COLO668 (cell line): ENCODE measurements at regions not wholly inside any gene's neighbourhood (a gene's known extent, or its start where the extent isn't known, plus 50 kb on each side); places are given as distances from the start of the nearest gene placed in this dataset.

ENCODE experiments used
- DNase-seq: peaks from one replicate; lab custom pipeline; 2025; ENCODE audit not compliant: unreplicated experiment; lab: John Stamatoyannopoulos, UW

DNA sequence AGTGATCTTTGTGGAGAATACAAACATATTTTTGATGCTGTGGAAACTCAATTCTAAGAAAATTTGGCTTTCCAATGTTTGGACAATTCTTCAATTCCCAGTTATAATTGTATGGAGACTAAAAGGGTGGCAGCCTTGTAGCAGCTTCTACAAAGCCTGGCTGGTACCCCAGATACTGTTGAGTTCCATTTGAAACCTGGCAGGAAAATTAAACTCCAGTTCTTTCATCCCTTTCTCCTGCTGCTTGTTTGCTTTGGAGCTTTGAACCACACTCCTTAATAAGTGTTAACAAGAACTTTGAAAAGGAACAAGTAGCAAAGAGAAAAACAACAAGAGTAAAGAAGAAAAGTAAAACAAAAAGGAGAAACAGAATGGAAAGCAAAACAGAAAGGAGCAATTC is 172.6 kb upstream of the ADAMTS5 start:
- no peak for DNase-seq

GRCh38 chr21:27134516-27134915 is 167.6 kb upstream of the ADAMTS5 start:
- peak; percentile 20 for DNase-seq

DNA sequence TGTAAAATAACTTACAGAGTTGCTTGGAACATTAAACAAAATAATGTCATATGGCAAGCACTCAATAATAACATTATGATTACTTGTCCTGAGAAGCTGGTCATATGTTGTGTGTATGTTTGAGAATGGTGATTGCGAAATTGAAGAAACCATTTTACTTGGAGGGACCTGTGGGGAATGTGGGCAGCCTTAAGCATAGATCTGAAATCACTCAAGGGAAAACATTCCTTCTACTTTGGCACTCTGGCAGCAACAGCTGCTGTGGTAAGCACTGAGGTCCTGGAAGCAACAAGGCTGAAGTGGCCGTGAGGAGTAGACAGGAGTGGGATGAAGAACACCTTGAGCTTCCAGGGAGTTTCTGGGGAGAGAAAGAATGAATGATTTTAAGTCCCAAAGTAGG is 165.4 kb upstream of the ADAMTS5 start:
- no peak for DNase-seq

- no peak for DNase-seq
Measured at GRCh38 chr21:27130154-27130553, 163.3 kb upstream of the ADAMTS5 start.

GRCh38 chr21:27129694-27130093 is 162.8 kb upstream of the ADAMTS5 start:
- no peak for DNase-seq

- DNase-seq, result no peak
Measured at GRCh38 chr21:27129215-27129614, 162.3 kb upstream of the ADAMTS5 start.

DNA sequence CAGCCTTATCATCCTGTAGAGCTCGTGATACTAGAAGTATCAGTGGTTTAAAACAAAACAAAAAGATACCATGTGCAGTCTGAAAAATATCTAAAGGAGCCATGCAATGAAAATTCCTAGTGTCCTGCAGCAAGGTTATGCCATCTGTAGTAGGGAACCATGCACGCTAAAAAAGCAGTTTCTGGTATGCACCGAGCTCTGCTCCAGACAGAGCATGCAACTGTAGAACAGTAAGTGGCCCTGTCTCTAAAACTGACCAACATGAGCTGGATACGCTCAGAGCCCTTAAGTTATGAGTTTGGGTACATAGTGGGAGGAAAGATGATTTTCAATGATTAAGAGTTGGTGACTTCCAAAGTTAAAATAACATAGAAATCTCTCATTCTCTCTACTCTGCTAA is 159.3 kb upstream of the ADAMTS5 start:
- DNase-seq, result no peak

DNA sequence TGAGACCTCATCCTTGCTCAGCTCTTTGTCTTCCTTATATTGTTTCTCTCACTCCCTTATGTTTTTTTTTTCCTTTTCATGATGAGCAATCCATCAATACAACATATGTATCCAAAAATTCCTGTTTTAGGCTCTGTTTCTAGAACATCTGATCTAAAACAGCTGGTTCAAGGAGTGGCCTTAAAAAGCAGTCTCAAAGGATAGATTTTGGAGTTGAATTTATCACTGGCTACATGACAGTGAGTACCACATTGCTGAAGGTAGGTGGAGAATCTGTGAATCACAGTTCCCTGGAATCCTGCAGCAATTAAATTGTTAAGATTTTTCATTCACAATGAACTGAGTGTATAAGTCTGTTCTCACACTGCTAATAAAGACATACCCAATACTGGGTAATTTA is 155.8 kb upstream of the ADAMTS5 start:
- no peak for DNase-seq

DNA sequence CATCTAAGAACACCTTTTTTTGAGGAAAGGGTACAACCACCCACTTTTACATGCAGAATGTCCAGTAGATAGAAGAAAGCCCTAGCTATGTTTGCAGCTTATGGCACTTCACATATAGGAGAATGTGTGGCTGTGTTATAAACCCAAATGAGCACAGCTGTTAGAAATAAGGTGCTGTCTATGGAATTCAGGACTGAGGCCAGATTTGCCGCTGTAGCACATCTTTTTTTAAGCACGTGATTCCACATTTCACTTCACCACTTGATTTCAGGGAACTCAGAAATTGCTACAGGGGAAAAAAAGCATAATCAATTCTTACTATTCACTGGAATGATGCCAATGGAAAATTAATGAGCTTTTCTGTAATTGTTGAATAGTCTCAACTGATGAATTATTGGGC is 147.2 kb upstream of the ADAMTS5 start:
- no peak for DNase-seq

DNA sequence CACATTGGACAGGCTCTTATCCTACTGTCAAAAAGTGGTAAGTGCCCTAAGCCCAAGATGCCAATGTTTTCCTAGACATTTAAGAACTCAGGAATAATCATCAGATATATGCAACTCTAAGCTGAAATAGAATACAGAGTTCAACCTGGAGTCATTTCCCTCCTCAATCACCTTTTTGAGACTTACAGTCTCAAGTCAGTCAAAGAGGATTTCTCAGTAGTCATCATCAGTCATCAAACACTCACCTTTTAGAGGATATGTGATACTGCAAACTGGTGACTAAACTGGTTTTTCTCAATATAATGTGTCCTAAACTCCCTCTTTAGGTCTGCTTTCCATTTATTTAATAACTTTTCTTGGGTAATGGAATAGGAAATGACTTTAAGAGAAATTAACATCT is 145.3 kb upstream of the ADAMTS5 start:
- no peak for DNase-seq

DNA sequence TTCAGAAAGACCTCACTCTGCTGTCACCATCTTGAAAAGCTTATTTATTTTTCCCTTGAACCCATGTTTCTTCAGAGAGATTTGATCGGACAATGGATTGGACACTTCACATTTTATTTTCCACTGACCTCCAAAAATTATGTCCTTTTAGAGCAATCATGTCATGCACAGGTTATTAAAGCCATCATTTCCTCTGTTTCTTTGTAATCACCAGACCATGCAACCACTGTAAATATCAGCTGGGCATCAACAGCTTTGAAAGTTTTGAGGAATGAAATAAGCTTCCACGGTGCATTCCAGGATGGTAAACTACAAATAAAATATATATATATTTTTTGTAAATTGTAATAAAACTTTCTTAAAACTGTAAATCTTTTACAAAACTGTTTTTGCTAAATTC is 144.1 kb upstream of the ADAMTS5 start:
- DNase-seq, result no peak

GRCh38 chr21:27108701-27109100 is 141.8 kb upstream of the ADAMTS5 start:
- no peak for DNase-seq

- no peak for DNase-seq
Measured at GRCh38 chr21:27108228-27108627, 141.3 kb upstream of the ADAMTS5 start.

DNA sequence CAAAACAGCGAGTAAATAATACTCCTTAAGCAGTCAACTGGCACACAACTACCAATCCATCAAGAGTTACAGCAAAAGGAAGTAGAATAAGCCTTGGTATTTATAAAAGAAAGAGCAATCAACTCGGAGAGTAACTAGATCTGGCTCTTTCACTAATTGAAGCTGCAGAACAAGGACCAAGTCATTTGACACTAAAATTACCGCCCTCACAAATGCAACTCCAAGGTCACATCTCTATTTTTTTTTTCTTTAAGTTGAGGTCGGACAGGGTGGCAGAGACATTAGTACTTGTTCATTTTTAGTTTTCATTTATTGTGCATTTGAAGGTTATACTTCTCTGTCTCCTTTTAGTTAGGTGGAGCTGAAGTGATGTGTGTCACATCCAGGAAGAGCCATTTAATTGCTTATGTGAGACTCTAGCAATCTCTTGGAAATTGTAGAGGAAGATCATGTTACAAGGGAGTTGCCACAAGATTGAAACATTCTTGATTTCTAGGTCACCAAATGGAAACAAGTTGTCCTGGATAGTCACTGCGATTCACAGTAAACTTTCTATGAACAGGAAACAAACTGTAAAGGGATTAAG is 138.1 kb upstream of the ADAMTS5 start:
- DNase-seq, result no peak

- DNase-seq, result no peak
Measured at GRCh38 chr21:27103768-27104167, 136.9 kb upstream of the ADAMTS5 start.

DNA sequence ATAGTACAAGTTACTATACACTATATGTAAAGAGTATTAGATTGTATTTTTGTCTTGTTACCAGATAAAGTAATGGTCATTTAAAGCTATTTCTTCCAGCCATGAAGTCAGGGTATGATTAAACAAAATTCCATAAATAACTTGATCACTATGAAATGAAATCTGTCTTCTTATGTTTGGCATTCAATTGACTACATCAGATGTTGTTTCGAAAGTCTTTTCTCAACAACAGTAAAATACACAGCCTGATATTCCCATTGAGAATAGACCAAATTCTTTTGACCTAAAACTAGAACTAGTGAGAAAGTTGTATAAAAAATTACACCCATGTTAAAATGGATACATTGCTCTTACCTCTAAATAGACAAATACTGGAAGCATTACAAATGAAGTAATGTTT is 134.6 kb upstream of the ADAMTS5 start:
- no peak for DNase-seq

DNA sequence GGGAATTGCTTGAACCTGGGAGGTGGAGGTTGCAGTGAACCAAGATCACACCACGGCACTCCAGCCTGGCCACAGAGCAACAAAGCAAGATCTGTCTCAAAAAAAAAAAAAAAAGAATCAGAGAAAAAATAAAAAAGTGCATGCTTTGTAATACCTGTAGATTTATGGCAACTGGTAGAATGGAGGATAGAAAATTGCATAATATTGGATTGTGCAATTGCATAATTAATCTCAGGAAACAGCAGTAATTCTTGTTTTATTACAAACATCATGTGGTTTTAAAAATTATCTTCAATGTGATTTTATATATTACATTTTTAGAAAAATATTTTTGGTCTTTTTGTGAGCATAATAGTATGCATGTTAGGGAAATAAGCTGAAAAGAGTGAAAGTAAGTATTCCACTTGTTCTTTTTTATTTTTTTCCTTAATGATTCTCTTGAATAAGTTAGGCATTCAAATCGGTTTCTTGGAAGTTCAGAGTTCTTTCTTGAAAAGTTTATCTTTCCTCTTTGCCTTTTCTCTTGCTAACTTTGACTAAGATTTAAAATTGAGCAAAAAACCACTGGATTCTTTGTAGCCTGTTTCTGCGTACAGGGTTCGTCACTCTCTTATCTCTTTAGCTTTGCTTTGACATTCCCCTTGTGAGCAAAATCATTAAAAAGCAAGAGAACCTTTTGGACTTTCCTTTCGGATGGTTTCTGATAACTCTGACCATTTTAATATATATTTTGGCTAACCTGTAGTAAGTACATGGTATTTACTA is 127.5 kb upstream of the ADAMTS5 start:
- no peak for DNase-seq

DNA sequence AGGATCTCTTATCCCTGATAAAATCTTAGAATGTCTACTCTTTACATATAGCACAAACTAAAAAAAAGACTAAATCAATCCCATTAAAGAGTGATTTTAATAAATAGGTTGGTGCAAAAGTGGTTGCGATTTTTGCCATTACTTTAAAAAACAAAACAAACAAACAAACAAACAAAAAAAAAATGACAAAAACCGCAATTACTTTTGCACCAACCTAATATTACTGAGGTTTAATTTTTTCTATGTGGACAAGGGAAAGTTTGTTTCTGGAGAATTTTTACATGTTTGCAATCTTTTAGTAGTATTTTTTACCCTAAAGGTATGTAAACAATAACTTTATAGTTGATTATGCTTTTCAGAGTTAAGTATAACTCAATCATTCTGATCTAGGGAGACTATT is 119.7 kb upstream of the ADAMTS5 start:
- no peak for DNase-seq

DNA sequence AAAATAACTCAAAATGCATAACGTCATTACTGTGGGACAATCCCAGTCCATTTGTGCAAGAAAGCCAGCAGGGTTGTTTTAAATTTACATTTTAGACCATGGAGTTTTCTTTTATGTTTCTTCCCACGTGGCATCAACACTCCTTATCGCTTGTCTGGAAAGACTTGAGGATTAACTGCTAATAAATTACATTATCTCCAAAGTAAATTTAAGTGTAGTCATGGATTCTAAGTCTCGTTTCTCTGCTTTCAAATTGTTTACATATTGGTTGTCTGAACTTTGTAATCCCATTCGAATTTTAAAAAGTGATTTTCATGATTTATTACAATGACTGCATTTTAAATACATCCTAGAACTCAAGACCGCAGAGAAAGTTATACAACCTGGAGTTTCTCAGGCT is 119.3 kb upstream of the ADAMTS5 start:
- no peak for DNase-seq

GRCh38 chr21:27085387-27085786 is 118.5 kb upstream of the ADAMTS5 start:
- no peak for DNase-seq

GRCh38 chr21:27083144-27083543 is 116.3 kb upstream of the ADAMTS5 start:
- DNase-seq, result no peak

- no peak for DNase-seq
Measured at GRCh38 chr21:27082431-27083010, 115.6 kb upstream of the ADAMTS5 start.
